Loucy (cell line): ENCODE measurements at regions not wholly inside any gene's neighbourhood (a gene's known extent, or its start where the extent isn't known, plus 50 kb on each side); places are given as distances from the start of the nearest gene placed in this dataset.
"Not testable (repeated sequence)": the region's sequence is repeated elsewhere in the genome, so short reads cannot be mapped to it uniquely, and the experiment has no call there.

Source experiments
- H2AFZ ChIP-seq: fragments of 200-600 bp; sonication (generic); 2 replicates; pipeline ENCODE4 v1.6.0; 2016; ENCODE audit warnings: antibody characterized with exemption, mild to moderate bottlenecking, low read length, moderate library complexity
- H3F3A ChIP-seq: fragments of 200-600 bp; 2 replicates; pipeline ENCODE4 v1.6.0; 2016; ENCODE audit warnings: antibody characterized with exemption, low read depth, mild to moderate bottlenecking
- H3K27me3 ChIP-seq: fragments of 200-600 bp; sonication (generic); 2 replicates; pipeline ENCODE4 v1.6.1; 2014; ENCODE audit warnings: low read length, mild to moderate bottlenecking; ENCODE audit not compliant: insufficient read depth, poor library complexity, severe bottlenecking
- H3K36me3 ChIP-seq: fragments of 200-600 bp; sonication (generic); 2 replicates; pipeline ENCODE4 v1.6.1; 2016; ENCODE audit warnings: low read length; ENCODE audit not compliant: insufficient read depth
- H3K4me1 ChIP-seq: fragments of 200-600 bp; sonication (generic); 2 replicates; pipeline ENCODE4 v1.5.1; 2014; ENCODE audit warnings: low read length, mild to moderate bottlenecking; ENCODE audit not compliant: insufficient read depth, poor library complexity, severe bottlenecking
- H3K4me2 ChIP-seq: fragments of 200-600 bp; sonication (generic); 2 replicates; pipeline ENCODE4 v1.6.0; 2014; ENCODE audit warnings: antibody characterized with exemption, low read length, low read depth, mild to moderate bottlenecking; ENCODE audit not compliant: poor library complexity, severe bottlenecking
- H3K4me3 ChIP-seq: fragments of 200-600 bp; sonication (generic); 2 replicates; pipeline ENCODE4 v1.5.1; 2014; ENCODE audit warnings: low read length, mild to moderate bottlenecking, mixed read lengths; ENCODE audit not compliant: poor library complexity, severe bottlenecking
- H3K79me2 ChIP-seq: fragments of 200-600 bp; sonication (generic); 2 replicates; pipeline ENCODE4 v1.6.1; 2014; ENCODE audit warnings: low read length; ENCODE audit not compliant: insufficient read depth
- H3K9ac ChIP-seq: fragments of 200-600 bp; sonication (generic); 2 replicates; pipeline ENCODE4 v1.6.0; 2014; ENCODE audit warnings: mild to moderate bottlenecking, low read depth, low read length, moderate library complexity; ENCODE audit not compliant: poor library complexity, severe bottlenecking
- H3K9me2 ChIP-seq: fragments of 200-600 bp; sonication (generic); replicated peaks from 2 replicates; pipeline ENCODE4 v1.6.1; 2016; ENCODE audit warnings: low read depth, low read length, mixed read lengths
- H3K9me3 ChIP-seq: fragments of 200-600 bp; sonication (generic); 2 replicates; pipeline ENCODE4 v1.6.1; 2014; ENCODE audit warnings: mild to moderate bottlenecking, antibody characterized with exemption, low read length, low read depth; ENCODE audit not compliant: insufficient read depth
- H4K20me1 ChIP-seq: fragments of 200-600 bp; sonication (generic); 2 replicates; pipeline ENCODE4 v1.6.0; 2014; ENCODE audit warnings: antibody characterized with exemption, low read length, mild to moderate bottlenecking; ENCODE audit not compliant: insufficient read depth, poor library complexity, severe bottlenecking
- CTCF ChIP-seq: fragments of 200-600 bp; sonication (generic); conservative IDR thresholded peaks from 2 replicates; pipeline ENCODE4 v1.5.1; 2014; ENCODE audit warnings: mild to moderate bottlenecking, antibody characterized with exemption, low read length
- EZH2phosphoT487 ChIP-seq: fragments of 200-600 bp; IDR thresholded peaks from 2 replicates; pipeline ENCODE4 v1.6.1; 2018; ENCODE audit warnings: antibody characterized with exemption, mild to moderate bottlenecking, moderate library complexity, borderline replicate concordance

DNA sequence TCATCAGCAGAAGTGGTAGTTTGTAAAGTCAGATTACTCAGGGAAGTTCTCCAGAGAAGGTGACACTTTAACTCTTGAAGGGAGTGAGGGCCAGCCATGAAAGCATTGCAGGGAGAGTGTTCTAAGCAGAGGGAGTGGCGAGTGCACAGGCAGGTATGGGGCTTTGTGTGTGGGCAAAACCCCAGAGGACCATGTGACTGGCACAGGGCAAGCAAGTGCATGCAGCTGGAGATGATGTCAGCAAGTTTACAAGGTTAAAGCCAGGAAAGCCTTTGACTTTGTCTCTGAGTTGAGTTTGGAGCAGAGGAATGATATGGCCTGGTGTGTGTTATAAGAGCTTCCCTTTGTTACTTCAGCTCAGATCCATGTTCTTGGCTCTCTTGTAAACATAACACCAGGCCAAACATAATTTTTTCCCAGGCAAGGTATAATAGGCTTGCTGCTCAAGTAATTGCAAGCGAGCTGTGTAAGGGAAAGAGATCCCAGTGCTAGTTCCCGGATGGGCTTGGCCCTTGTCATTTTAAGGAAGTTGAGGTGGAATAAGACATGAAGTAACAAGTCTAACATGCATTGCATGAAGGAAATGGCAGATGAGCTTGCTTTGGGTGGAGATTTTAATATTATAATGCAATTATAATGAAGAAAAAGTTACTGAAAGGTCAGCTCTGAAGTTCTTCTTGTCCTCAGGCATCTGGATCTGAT is 341.1 kb upstream of the LRRC3B start:
- no peaks in the 10 kb centered on the region for H3K27me3 ChIP-seq
- TF ChIP-seq EZH2phosphoT487: no peak
- no peak for TF ChIP-seq CTCF
- H4K20me1 ChIP-seq: no peaks in the 10 kb centered on the region
- no peak overlapping the region for H3K4me2 ChIP-seq
- no peak overlapping the region for H2AFZ ChIP-seq
- 0 out of 2 replicates have a peak, but pooled peaks cover 6% of the 10 kb centered on the region for H3K9me3 ChIP-seq
- no peaks in the 10 kb centered on the region for H3K9me2 ChIP-seq
- no peaks in the 10 kb centered on the region for H3F3A ChIP-seq
- H3K79me2 ChIP-seq: no peaks in the 10 kb centered on the region
- H3K36me3 ChIP-seq: no peaks in the 10 kb centered on the region
- no peak overlapping the region for H3K4me3 ChIP-seq
- H3K4me1 ChIP-seq: no peaks in the 10 kb centered on the region
- no peak overlapping the region for H3K9ac ChIP-seq

DNA sequence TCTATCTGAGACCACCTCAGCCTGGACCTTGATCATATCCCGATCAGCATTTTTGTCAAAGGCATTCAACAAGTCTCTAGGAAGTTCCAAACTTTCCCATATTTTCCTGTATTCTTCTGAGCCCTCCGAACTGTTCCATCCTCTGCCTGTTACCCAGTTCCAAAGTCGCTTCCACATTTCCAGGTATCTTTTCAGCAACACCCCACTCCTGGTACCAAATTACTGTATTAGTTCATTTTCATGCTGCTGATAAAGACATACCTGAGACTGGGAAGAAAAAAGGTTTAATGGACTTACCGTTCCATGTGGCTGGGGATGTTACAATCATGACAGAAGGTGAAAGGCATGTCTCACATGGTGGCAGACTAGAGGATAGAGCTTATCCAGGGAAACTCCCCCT is 338.1 kb upstream of the LRRC3B start:
- H3K4me3 ChIP-seq, H3F3A ChIP-seq, H3K9ac ChIP-seq: not testable (repeated sequence)

DNA sequence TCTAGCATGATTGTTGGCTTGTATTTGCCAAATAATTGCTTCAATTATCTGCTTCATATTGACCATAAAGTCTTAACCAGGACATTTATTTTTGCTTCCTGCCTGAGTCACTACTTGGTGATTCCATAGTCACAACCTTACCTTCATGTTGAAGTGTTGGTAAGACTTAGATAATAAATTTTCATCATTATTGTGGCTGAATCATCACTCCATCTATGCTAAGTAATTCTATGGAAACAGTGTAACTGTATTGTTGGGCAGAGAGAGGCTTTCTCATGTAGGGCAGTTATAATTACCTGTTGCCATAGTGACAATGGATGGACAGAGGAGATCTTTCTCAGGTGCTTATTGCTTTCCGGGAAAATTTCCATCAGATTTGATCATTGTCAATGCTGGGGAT is 330.7 kb upstream of the LRRC3B start:
- Histone ChIP-seq H4K20me1 (no peaks in the 10 kb centered on the region), H3K4me3 (no peak overlapping the region), H2AFZ (no peak overlapping the region), H3K9me2 (no peaks in the 10 kb centered on the region), H3K79me2 (no peaks in the 10 kb centered on the region), H3K4me2 (no peak overlapping the region), H3F3A (no peaks in the 10 kb centered on the region), H3K9ac (no peak overlapping the region), H3K36me3 (no peaks in the 10 kb centered on the region), H3K4me1 (no peaks in the 10 kb centered on the region), H3K9me3 (no peaks in the 10 kb centered on the region), H3K27me3 (no peaks in the 10 kb centered on the region)
- no peak for TF ChIP-seq EZH2phosphoT487
- TF ChIP-seq CTCF: no peak

More for the DNA sequence above, 338.1 kb upstream of the LRRC3B start:
- not testable (repeated sequence) for H3K9me3 ChIP-seq, H3K9me2 ChIP-seq, H4K20me1 ChIP-seq, H3K4me2 ChIP-seq, H3K36me3 ChIP-seq, H3K27me3 ChIP-seq, H3K4me1 ChIP-seq, H2AFZ ChIP-seq, H3K79me2 ChIP-seq

DNA sequence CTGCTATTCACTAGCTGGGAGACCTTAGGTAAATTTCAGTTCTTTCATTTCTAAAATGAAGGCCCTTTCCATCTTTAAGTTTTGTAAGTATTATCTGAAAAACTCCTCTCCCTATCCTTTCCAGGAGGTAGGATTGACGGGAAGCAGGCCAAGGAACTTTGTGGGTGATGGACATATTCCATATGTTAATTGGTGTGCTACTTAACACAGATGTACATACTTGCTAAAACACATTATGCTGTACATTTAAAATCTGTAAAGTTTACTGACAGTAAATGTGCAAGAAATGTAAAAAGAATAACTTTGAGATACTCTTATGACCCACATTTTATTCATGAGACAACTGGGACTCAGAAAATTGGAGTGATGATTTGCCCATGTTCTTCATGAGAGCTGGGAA is 329.8 kb upstream of the LRRC3B start:
- H3K27me3 ChIP-seq: no peaks in the 10 kb centered on the region
- H3K9me3 ChIP-seq: no peaks in the 10 kb centered on the region
- no peak overlapping the region for H3K9ac ChIP-seq
- no peaks in the 10 kb centered on the region for H3K36me3 ChIP-seq
- H3K4me1 ChIP-seq: no peaks in the 10 kb centered on the region
- no peaks in the 10 kb centered on the region for H4K20me1 ChIP-seq
- no peaks in the 10 kb centered on the region for H3K9me2 ChIP-seq
- H3K79me2 ChIP-seq: no peaks in the 10 kb centered on the region
- H2AFZ ChIP-seq: no peak overlapping the region
- H3K4me3 ChIP-seq: no peak overlapping the region
- no peaks in the 10 kb centered on the region for H3F3A ChIP-seq
- H3K4me2 ChIP-seq: no peak overlapping the region
- no peak for TF ChIP-seq CTCF
- no peak for TF ChIP-seq EZH2phosphoT487
